Epidermal melanocyte (primary cell): ENCODE measurements at regions not wholly inside any gene's neighbourhood (a gene's known extent, or its start where the extent isn't known, plus 50 kb on each side); places are given as distances from the start of the nearest gene placed in this dataset.
"Not testable (repeated sequence)": the region's sequence is repeated elsewhere in the genome, so short reads cannot be mapped to it uniquely, and the experiment has no call there.

Experiments
- DNase-seq: peaks from one replicate; pipeline ENCODE4 v3.0.0; 2011; ENCODE audit warnings: low spot score; ENCODE audit not compliant: insufficient read length

DNA sequence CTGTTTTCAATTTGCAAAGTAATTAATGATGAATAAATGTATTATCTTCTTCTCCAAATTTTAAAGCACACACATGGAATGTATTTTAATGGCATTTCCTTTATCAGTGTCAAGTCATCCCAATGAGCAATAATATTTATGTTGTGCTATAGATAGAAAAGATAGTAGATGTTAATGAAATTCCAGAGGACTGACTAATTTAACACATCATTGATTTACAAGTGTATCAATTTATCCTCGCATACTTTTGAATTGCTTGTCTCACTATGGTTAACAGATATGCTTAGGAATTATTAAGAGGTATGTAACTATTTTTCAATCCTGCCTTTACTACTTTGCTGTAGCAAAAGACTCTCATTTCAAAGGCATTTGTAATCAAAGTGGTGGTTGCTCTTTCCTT, 842.9 kb downstream of the SLC6A15 start:
- no peak for DNase-seq

DNA sequence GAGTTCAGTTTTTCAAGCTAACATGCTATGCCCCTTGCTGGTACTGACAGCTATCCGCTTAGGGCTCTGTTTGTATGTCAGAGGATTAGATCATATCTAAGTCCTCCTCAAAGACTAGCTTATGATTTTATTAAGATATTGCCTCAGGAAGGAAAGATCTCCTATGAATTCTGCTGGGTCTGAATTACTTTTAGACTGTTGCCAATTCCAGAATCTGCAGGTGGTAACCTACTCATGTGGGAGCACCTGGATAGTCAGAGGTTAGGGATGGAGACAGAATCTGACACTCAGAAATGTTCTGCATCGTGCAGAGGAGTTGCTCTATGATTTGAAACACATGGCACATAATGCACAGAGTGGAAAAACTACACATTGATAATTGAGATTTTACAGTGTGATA, 843.4 kb downstream of the SLC6A15 start:
- no peak for DNase-seq

DNA sequence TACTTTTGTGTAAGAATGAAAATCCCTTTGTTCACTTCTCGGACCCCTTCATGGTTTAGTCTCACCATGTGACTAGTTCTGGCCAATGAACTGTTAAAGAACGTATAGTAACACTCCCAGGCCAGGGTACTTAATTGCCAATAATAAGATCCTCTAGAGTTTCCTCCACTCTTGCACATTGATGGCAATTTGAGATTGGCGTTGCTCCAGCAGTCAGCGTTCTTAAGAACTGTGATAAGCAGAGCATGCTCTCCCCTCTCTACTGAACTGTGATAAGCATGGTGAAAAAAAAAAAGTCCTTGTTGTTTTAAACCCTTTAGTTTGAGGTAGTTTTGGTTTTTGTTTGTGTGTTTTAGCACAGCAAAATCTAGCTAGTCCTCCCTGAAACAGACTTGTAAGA, 854.5 kb downstream of the SLC6A15 start:
- DNase-seq: no peak

DNA sequence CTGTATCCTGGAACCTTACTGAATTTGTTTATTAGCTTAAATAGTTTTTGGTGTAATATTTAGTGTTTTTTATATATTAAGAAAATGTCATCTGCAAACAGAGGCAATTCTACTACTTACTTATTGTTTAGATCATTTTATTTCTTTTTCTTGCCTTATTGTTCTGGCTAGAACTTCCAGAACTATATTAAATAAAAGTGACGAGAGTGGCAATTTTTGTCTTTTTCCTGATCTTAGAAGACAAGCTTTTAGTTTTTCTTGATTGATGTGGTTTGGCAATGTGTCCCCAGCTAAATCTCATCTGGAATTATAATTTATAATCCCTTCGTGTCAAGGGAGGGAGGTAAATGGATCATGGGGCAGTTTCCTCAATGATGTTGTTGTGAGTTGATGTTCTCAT, 857.8 kb downstream of the SLC6A15 start:
- DNase-seq: no peak

DNA sequence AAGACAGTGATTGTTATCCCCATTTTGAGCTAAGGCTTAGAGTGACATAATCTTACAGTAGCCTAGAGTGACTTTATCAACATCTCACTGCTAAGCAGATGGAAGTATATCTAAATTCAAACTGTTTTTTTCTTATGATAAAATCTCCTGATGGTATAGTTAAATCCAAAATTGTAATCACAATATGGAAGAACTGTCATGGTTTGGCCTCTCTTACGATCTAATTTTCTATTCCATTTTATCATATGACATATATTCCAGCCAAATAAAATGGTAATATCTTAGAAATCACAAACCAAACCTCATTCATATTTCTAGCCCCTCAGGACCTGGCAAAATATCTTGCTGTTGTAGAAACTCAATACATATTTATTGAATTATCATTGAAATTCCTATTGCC, 864.7 kb downstream of the SLC6A15 start:
- DNase-seq: no peak

DNA sequence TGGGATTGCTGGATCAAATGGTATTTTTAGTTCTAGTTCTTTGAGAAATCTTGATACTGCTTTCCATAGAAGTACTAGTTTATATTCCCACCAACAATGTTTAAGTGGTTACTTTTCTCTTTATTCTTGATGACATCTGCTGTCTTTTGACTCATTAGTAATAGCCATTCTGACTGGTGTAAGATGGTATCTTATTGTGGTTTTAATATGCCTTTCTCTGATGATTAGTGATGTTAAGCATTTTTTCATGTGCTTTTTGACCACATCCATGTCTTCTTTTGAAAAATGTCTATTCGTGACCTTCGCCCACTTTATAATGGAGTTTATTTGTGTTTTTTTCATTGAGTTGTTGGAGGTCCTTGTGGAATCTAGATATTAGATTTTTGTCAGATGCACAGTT, 865.7 kb downstream of the SLC6A15 start:
- no peak for DNase-seq

DNA sequence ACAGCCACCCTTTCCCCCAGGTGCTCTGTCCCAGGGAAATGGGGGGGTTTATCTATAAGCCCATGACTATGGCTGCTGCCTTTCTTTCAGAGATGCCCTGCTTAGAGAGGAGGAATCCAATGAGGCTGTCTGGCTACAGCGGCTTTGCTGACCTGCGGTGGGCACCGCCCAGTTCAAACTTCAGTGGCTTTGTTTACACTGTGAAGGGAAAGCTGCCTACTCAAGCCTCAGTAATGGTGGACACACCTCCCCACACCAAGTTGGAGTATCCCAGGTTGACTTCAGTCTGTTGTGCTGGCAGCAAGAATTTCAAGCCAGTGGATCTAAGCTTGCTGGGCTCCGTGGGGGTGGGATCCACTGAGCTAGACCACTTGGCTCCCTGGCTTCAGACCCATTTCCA, 869.2 kb downstream of the SLC6A15 start:
- DNase-seq: no peak

DNA sequence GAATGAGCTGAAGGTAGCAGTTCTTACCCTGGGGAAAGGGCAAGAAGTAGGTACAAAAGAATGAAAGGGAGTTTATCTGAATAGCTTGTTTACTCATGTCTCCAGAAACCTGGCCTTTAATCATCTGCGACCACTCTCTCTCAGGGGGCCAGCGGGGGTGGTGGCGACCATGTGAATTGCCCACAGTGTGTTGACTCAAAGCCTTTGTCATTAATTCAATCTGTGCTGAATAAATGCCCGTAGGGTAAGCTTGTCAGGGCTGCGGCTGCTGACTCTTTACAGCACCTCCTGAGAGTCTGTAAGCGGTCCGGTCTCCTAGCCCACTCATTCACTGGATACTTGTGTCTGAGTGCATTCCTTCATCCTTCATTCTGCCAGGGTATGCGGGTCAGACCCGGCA, 874.4 kb downstream of the SLC6A15 start:
- DNase-seq: no peak

DNA sequence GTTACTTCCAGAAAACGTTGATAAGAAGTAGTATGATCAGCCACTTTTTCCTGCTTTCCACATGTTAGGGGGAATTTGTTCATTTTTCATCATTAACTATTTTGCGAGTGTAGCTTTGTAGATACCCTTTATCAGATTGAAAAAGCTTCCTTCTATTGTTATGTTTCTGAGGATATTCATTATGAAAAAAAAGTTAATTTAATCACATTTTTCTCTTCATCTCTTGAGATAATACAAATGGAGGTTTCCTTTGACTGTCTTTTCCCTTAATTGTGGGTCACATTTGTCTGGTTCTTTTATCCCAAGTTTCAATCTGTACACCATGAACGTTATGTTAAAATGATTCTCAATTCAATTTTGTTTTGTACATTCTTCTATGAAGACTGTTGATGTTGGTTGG, 875.7 kb downstream of the SLC6A15 start:
- no peak for DNase-seq

DNA sequence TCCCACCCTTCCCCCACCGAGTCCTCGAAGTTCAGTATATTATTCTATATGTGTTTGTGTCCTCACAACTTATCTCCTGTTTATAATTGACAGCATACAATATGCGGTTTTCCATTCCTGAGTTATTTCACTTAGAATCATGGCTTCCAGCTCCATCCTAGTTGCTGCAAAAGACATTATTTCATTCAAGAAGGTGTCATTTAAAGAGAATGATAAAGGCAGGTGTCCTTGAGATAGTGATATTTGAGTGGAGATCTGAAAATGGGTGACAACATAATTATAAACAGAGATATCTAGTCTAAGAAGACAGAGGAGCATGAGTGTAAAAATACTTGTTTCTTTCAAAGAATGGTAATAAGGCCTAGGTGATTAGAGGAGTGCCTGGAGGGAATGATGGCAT, 876.8 kb downstream of the SLC6A15 start:
- no peak for DNase-seq

DNA sequence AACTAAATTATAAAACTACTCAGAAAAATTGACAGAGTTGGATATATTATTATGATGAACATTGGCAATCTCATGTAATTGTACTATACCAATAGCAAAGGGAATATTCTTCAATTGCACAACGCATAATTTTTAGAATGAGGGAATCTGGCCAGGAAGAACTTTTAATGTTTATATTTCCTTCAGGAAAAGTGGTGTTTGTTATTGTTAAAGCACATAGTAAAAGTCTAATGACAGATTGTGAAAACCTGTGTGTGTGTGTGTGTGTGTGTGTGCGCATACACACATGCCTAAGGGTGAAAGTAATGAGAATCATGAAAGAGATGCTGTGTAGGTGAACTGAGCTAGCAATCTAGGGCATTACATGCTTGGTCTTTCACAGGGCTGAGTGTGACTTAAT, 877.7 kb downstream of the SLC6A15 start:
- DNase-seq: no peak

DNA sequence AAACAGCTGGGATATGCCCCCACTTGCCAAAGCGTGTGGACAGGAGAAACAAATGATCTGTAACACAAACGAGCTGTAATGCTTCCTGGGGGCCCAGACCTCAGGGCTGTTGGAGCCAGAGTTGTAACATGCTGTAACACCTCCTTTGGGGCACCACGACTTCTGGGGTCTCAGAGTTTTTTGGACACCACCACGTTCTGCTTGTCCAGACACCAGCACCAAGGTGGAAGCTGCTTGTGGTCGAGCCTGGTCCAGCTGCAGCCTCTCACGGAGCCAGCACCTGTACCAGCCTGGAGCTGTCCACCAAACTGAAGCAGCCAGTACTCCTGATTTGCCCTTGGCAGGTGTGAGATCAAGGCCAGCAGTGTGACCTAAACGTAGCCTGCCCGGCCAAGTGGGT, 879.4 kb downstream of the SLC6A15 start:
- DNase-seq: no peak

DNA sequence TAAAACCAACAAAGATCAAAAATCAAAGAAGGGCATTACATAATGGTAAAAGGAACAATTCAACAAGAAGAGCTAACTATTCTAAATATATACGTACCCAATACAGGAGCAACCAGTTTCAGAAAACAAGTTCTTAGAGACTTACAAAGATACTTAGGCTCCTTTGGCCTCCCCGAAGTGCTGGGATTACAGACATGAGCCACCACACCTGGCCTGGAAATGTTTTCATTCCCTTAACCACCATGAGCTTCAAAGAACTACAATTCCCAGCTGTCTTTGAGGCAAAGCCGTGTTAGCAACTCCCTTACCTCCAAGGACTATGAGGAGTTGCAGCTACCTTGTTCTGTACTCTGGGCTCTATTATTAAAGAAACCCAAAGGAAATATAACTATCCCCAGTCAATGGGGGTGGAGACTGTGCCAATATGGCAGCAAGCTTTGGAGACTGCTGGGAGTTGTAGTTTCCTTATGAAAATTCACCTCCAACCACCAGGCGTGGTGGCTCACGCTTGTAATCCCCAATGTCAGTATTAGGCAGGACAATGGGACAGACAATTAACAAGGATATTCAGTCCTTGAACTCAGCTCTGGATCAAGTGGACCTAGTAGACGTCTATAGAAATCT, 893.9 kb downstream of the SLC6A15 start:
- not testable (repeated sequence) for DNase-seq

DNA sequence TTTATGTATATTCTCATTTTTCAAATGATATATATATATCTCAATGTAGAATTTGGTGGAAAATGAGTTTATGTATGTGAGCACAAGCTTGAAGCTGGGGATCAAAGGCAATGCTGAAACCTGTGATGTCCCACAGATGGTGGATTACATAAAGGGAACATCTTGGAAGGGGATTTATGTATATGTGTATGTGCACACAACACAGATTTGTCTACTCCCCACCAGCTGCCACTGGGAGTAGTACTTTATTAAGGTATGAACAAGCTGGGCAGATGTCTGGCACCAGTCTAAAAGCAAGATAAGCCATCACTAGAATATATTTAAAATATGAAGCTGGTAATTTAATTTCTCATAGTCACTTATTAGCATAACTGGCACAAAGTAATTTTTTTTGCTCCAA, 895.6 kb downstream of the SLC6A15 start:
- no peak for DNase-seq

DNA sequence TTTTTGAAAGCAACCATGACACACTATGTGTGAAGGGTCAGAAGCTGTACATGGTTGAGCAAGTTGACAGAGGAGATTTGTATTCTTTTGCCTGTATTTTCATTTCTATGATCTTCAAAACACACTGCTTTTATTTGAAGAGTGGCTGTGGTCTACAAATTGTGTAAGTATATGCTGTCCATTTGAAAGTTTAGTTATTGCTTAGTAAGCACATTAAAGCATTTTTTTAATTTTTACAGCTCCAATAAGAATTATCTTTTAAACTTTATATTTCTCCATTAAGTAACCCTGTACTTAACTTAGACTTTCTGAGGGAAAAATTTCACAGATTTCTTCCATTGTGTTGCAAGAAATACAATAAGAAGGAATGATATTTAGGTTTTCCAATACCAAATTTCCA, 915.2 kb downstream of the SLC6A15 start:
- no peak for DNase-seq

DNA sequence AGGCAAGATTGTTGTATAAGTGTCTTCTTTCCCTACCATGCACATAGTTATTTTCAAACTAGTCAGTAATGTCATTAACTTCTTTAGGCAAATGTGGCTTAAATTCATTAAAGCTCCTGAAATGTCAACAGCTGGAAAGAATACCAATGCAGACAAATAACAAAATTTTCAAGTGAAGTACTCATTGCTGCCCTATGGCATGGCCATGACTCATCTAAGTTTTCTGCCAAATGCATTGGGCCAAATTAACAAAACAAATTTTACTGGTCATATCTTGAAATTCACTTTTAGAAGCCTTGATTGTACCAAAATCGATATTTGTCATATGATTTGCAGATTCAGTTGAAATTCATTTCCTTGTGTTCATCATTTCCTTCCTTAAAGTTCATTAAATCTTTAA, 915.9 kb downstream of the SLC6A15 start:
- no peak for DNase-seq

DNA sequence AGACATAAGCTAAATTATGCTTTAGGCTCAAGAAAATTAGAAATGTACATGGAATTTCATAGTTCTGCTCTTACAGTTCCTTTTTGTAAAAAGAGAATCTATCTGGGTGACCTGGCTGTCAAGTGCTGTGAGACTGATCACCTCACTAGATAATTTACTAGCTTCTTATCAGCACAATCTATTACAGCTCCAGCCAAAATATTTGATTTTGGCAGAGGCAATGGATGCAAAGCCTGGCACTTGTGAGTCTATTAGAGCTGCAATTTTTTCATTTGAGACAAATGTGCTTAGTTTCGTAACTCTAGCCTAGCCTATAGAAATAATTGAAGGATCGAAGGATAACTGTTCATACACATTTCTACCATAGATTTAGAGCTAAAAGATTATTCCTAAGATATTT, 927.5 kb downstream of the SLC6A15 start:
- no peak for DNase-seq

DNA sequence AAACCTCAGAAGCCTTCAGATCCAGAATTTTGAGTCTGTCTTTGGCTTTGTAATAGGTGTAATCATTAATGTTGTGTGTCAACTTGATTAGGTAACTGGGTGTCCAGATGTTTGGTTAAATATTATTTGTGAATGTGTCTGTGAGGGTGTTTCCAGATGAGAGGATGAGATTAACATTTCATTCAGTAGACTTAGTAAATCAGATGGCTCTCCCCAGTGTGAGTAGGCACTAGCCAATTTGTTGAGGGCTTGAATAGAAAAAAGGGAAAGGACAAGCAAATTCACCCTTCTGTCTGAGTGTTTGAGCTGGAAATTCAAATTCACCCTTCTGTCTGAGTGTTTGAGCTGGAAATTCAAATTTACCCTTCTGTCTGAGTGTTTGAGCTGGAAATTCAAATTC, 932.2 kb downstream of the SLC6A15 start:
- no peak for DNase-seq

DNA sequence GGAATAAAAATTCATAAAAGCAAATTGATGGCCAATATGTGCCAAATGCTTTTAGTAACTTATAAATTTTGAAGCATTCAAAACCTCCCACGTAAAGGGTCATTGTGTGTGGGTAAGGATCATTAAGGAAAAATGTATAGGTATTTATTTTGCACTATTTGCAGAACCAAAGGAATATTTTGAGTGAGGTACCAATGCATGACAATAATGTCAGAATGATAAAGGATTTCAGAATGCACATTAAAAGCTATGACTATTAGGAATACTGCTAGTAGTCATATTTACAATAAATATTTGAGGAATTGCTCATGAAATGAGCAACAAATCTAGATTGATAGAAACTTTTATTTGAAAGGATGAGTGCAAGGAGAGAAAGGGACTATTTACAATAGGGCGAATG, 932.8 kb downstream of the SLC6A15 start:
- DNase-seq: no peak

DNA sequence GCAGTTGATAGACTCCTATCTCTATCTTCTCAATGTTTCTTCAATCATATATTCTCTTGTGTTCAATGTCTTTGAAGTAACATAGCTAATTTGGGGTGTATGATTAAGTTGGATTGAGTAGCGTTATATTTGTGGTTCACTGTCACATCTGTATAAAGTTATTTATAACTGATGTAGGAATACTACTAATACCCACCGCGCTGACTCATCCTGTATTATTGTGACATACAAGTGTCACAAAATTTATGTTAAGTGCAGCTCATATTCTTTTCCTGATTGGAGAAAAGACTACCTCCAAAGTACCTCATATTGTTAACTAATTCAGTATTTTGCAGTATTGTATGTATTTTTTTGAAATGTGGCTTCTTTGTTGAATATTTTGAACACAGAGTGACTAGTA, 940.8 kb downstream of the SLC6A15 start:
- no peak for DNase-seq

DNA sequence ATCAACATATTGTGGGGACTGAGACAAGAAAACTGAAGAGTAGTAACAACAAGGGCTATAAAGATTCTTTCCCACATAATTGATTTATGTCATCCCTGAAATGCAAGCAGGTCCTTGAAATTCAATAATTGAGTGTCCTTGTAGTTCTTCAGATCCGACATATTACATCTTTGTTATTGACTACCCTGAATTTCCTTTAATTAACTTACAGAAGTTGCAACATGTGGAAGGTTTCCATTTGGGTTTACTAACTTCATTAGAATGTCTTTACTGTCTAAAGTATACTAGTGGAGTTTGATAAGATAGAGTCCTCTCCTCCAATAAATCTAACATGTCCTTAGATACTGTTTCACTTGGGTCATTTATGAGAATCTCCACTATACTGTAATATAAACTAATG, 951.8 kb downstream of the SLC6A15 start:
- DNase-seq: no peak

DNA sequence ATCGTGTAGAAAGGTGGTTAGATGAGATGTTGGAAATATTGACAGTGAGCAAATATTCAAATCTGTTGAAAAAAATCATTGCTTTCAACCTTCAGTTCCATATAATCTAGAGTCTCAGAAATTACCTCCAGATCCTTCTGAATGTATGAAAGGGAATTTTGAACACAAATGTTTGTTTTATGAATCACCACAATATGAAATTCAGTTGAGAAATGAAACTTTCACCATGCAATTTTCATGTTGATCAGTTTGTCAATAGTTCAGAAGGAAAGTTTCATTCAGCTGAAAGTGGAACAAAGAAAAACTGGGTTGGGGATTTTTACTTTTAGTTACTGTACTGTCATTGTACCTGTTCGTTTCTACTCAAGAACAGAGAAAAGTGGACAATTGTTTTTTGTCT, 953.6 kb downstream of the SLC6A15 start:
- no peak for DNase-seq

DNA sequence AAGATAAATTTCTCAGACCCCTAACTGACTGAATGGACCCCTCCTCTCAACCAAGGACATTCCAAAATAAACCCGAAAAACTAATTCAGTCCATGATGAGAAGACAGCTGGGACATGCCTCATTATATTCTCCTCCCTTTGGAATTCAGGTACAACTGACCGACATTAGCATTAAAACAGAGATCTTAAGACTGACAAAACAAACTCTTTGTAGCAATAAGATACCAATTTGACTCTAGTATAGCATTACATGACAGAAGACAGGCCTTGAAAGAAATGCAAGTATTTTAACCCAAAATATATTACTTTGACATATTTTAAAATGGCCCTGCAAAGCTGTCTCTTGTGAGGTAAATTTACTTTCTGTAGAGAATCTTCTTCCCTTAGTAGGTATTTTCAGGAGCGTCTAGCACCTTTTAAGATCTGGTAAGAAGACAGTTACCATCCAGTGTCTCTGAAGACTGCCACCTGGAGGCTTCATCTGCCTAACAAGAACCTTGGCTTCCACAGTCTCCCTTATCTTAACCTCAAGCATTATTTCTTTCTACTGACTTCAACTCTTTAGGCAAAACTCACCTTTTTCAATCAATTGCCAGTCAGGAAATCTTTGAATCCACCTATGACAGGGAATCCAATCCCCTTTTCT, 957.5 kb downstream of the SLC6A15 start:
- DNase-seq: no peak
